HG02973 (cell line): ENCODE measurements at regions not wholly inside any gene's neighbourhood (a gene's known extent, or its start where the extent isn't known, plus 50 kb on each side); places are given as distances from the start of the nearest gene placed in this dataset.

Source experiments
- ATAC-seq: cut with Tn5 transposase; IDR thresholded peaks from one replicate; pipeline ENCODE4 v1.9.1; 2021; ENCODE audit warnings: moderate library complexity; ENCODE audit not compliant: unreplicated experiment

- ATAC-seq = no peak
Observed at GRCh38 chr13:110773480-110773879, 60.0 kb downstream of the ING1 start.

- ATAC-seq = no peak
Observed at GRCh38 chr13:110774051-110774450, 60.6 kb downstream of the ING1 start.

DNA sequence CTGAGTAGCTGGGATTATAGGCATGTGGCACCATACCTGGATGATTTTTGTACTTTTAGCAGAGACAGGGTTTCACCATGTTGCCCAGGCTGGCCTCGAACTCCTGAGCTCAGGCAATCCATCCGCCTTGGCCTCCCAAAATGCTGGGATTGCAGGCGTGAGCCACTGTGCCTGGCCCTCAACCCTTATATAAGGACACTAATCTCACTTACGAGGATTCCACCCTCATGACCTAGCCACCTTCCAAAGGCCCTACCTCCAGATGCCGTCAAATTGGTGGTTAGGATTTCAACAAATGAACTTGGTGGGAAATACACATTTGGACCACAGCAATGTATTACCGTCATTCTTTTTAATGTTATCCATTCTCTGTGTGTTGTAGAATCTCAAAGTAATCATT lies 61.0 kb downstream of the ING1 start:
- no peak for ATAC-seq

DNA sequence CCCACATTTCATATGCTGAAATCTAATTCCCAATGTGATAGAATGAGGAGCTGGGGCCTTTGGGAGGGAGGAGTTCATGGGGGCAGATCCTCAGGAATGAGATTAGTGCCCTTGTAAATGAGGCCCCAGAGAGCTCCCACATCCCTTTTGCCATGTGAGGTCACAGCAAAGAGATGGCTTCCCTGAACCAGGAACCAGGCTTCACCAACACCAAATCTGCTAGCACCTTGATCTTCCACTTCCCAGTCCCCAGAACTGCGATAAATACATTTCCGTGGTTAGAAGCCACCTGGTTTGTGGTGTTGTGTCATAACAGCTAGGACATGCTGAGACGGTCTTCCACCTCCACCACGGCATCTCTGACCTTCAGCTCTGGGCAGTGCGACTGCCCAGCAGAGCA lies 62.1 kb downstream of the ING1 start:
- no peak for ATAC-seq

DNA sequence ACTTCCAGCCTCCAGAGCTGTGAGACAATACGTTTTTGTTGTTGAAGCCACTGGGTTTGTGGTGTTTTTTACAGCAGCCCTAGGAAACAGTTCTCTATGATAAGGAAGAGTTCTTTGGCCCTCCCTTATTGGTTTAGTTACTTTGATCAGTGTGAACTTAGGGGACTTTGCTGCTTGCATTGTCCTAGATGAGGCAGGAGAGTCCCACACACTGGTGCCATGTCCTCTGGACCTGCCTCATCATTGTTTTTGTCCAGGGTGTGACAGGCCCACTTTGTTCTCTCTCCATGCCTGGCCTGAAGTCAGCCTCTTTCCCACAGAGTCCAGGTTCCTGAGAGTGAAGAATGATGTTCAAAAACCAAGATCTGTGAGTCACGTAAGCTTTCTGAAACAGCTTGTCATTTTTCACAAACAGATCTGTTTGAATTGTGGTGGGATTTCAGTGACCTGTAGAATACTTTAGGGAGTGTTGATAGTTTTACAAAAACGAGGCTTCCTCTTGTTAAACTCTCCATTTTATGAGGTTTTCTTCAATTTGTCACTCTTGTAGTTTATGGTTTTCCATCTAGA lies 63.8 kb downstream of the ING1 start:
- no peak for ATAC-seq

DNA sequence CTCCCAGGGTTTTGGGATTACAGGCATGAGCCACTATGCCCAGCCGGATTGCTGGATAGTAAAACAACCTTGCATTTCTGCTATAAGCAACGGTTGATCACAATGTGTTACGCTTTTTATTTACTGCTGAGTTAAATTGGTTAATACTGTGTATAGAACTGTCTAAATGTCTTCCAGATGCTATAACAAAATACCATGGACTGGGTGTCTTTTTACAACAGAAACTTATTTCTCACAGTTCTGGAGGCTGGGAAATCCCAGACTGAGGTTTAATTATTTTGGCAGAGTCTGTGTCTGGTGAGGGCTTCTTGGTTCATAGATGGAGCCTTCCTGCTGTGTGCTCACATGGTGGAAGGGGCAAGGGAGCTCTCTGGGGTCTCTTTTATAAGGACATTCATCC lies 65.5 kb downstream of the ING1 start:
- ATAC-seq = no peak

DNA sequence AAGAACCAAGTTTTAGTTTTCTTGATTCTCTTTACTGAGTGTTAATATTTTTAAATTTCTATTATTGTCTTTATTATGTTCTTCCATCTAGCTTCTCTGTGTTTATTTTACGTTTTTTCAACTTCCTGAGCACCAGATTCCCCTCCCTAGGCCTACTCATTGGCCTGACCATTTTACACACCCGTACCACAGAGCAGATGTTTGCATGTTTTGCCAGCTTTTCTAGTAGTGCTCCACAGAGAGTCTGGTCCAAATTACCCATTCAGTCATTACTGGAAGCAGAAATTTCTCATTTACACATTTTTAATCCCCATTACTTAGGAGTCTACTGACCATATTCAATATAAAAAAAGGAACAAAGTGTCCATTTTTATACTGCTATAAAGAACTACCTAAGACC lies 66.9 kb downstream of the ING1 start:
- ATAC-seq = no peak

DNA sequence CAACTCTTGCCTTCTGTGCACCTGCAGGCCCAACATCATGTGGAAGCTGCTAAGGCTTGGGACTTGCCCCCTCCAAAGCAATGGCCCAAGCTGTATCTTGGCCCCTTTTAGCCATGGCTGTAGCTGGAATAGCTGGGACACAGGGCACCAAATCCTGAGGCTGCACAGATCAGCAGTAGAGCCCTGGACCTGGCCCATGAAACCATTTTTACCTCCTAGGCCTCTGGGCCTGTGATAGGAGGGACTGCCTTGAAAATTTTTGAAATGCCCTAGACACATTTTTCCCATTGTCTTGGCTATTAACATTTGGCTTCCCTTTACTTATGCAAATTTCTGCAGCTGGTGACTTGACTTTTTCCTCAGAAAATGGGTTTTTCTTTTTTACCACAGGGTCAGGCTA lies 68.7 kb downstream of the ING1 start:
- no peak for ATAC-seq

DNA sequence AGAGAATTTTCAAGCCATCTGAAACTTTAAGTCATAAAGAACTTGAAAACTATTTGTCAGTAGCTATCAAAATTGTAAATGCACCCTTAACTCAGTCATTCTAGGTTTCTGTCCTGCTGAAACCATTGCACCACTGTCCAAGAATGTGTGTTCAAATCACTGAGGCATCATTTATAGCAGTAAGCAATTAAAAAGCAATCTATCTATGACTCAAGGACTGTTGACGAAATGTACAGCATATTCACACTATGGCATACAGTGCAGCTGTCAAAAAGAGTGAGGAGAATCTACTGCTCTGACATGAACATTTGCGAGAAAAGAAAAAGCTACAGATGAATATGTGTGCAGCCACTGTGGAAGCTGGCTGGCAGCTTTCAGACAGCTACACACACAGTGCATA lies 71.2 kb downstream of the ING1 start:
- ATAC-seq = no peak

GRCh38 chr13:110788778-110789177 lies 75.3 kb downstream of the ING1 start:
- no peak for ATAC-seq

- no peak for ATAC-seq
Observed at GRCh38 chr13:110789871-110790270, 76.4 kb downstream of the ING1 start.

- ATAC-seq = no peak
Observed at GRCh38 chr13:110790371-110790770, 76.9 kb downstream of the ING1 start.

DNA sequence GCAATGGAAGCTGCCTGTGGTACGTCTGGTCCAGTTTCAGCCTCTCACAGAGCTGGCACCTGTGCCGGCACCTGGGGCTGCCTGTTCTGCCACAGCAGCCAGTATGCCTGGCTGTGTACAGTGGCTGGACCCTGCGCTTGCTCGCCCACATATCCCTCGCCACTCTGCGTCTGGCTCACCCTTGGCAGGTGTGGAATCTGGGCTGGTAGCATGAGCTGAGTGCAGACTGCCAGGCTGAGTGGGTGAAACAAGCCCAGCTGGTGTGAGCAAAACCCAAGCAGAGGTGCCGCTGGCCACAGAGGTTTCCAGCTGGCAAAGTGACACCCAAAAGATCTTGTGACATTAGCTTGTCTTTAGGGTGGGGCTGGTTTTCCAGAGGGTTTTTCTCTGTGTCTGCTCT lies 80.7 kb downstream of the ING1 start:
- ATAC-seq = no peak

GRCh38 chr13:110797230-110797877 lies 83.9 kb downstream of the ING1 start:
- ATAC-seq = no peak

DNA sequence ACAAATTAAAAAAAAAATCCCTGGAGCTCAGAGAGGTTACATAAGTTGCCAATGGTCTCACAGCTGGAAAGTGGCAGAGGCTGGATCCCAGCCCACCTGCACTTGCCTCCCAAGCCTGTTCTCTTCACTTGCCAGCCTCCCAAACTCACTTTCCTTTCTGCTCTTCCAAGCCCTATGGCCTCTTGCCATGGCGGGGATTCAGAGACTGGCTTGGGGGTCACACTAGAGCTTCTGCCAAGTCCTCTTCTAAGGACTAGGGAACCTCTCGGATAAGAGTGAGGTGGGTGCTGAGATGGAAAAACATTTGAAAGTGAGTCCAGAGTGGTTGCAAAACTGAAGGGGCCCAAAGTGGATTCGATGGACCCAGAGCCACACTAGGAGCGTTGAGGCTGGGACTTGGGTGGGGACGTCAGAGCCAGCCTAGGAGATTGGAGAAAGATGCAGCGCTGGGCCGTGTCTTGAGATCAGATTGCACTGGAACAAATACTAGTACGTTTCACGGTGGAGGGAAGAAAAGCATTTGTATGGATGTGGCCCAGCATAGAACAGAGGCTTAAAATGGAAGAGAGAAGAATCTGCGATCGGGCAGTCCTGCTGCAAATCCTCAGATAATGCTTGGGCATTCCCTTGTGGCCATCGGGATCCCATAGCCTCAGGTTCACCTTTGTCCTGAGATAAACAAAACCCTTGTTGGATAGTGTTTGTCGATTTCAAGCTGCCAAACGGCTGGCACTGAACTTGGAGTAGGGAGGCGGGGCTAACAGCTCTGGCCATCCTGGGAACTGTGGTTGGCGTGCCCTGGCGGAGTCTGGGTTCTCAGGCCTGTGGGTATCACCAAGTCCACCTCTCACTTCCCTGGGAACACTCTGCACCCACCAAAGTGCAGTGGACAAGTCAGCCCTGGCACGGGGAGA lies 84.8 kb downstream of the ING1 start:
- no peak for ATAC-seq

DNA sequence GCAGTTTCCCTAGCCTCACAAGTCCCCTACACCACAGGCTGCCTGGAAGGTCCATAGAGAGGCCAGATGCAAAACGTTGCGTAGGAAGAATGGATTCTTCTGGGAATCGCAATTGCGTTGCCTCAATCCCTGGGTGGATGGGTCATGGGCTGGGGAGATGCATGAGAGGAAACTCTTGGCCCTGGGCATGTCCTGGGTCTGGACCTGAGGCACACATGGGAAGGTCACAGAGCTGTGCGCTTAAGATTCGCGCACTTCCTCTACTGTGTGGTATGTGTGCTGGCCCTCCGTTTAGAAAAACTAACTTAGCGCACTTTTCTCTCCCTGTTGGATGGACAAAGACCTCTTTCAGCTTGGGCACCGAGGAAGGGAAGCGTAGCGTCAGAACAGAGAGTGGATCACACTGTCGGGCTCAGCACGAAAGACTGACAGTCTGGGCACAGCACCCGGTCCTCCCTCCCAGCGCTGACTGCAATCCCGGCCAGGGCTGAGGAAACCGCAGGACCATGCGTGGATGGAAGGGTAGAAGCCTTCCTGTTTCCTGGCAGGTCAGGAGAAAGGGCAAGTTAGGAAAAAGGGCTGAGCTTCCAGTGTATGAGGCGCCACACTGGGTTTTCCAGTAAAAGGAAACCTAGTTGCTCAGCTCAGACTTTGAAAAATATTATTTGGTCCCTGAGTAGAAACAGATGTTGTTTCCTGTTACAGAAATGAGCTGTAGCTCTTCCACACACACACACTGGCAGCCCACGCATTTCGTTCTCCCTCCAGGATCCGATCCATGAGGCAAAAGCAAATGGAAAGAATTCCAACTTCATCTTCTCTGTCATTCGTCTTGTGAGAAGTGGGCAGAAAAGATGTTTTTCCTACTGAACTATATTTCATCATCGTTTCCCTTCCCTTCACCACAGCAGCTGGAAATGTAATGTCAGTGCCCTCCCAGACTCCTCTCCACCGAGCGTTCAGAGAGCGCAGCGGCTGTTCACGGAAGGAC lies 86.0 kb downstream of the ING1 start:
- ATAC-seq = no peak

GRCh38 chr13:110801044-110801443 lies 87.5 kb downstream of the ING1 start:
- ATAC-seq = no peak

DNA sequence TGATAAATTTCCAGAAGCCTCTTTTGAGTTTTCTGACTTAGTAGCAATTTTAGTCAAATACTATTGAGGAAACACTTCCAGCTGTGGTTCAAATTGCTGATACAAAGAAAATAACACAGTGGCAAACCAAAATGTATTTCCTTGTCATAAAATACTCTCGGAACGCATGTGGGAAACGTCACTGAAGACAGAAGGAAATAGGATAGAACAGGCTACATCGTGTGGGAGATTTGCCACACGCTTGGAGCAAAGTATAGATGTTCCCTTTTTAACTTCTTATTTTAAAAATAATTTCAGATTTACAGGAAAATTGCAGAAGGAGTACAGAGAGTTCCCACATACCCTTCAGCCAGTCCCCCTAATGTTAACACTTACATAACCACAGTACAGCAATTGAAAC lies 88.8 kb downstream of the ING1 start:
- no peak for ATAC-seq

DNA sequence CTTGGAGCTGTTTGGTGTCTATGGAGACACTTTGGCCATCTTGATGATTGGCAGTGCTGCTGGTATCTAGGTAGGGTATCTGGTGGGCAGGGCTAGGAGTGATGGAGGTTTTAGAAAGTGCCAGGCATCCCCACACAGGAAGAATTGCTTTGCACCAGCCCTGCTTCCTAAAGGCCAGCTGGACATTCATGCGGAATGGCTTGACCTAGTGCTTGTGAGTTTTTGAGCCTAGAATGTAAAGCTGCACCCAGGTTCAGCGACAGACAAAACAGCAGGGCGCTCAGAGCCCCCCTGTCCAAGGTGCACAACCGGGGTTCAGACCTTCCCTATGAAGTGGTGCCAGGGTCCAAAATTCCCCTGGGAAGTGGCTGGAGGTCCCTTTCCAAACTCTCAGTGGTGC lies 93.1 kb downstream of the ING1 start:
- no peak for ATAC-seq

GRCh38 chr13:110807546-110807945 lies 94.0 kb downstream of the ING1 start:
- ATAC-seq = no peak

DNA sequence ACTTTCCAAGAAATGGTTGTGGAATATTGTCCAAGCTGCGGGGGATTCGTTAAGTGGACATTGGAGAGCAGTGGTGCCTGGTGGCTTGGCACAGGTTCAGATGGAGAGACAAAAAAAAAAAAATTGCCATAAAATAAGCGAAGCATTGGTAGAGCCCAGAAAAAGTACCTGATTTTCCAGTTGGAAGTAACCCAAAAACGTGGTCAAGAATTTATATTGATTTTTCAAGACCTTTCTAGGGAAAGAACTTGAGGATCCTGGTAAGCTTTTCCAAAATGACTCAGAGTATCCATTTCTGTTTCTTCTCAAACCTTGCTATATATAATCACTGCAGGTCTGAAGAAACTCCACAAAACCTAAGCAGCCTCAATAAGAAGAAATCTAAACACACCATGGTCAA lies 94.6 kb downstream of the ING1 start:
- ATAC-seq = no peak
